Dedifferentiated amniotic fluid mesenchymal stem cell (primary cell): ENCODE measurements at regions not wholly inside any gene's neighbourhood (a gene's known extent, or its start where the extent isn't known, plus 50 kb on each side); places are given as distances from the start of the nearest gene placed in this dataset.

Experiments used
- DNase-seq: peaks from one replicate; pipeline ENCODE4 v3.0.0-alpha.2; 2016; ENCODE audit errors: extremely low spot score

- DNase-seq = no peak
Measured at GRCh38 chr1:147811273-147811672, 50.9 kb upstream of the GJA5 start.

GRCh38 chr1:147811751-147812150 lies 51.3 kb upstream of the GJA5 start:
- no peak for DNase-seq

GRCh38 chr1:147812799-147813198 lies 52.4 kb upstream of the GJA5 start:
- no peak for DNase-seq

- no peak for DNase-seq
Measured at GRCh38 chr1:147815503-147815902, 55.1 kb upstream of the GJA5 start.

- no peak for DNase-seq
Measured at GRCh38 chr1:147820761-147821297, 60.4 kb upstream of the GJA5 start.

GRCh38 chr1:147821883-147822282 lies 61.5 kb upstream of the GJA5 start:
- no peak for DNase-seq

- DNase-seq = no peak
Measured at GRCh38 chr1:147822292-147822691, 61.9 kb upstream of the GJA5 start.

GRCh38 chr1:147824001-147824400 lies 63.6 kb upstream of the GJA5 start:
- no peak for DNase-seq

- DNase-seq = no peak
Measured at GRCh38 chr1:147824798-147825197, 64.4 kb upstream of the GJA5 start.

- DNase-seq = no peak
Measured at GRCh38 chr1:147825586-147825985, 65.2 kb upstream of the GJA5 start.

- DNase-seq = no peak
Measured at GRCh38 chr1:147826259-147826658, 65.9 kb upstream of the GJA5 start.

- DNase-seq = no peak
Measured at GRCh38 chr1:147833231-147833860, 69.2 kb upstream of the GJA8 start.

- no peak for DNase-seq
Measured at GRCh38 chr1:147834181-147834580, 68.4 kb upstream of the GJA8 start.

- no peak for DNase-seq
Measured at GRCh38 chr1:147834810-147835209, 67.8 kb upstream of the GJA8 start.

- DNase-seq = no peak
Measured at GRCh38 chr1:147837129-147837963, 65.2 kb upstream of the GJA8 start.

- no peak for DNase-seq
Measured at GRCh38 chr1:147837964-147838292, 64.7 kb upstream of the GJA8 start.

- DNase-seq = peak; percentile 7
Measured at GRCh38 chr1:147840909-147841308, 61.7 kb upstream of the GJA8 start.

- DNase-seq = no peak
Measured at GRCh38 chr1:147842578-147842977, 60.0 kb upstream of the GJA8 start.

GRCh38 chr1:147843486-147843885 lies 59.1 kb upstream of the GJA8 start:
- no peak for DNase-seq

- DNase-seq = no peak
Measured at GRCh38 chr1:147847831-147848230, 54.8 kb upstream of the GJA8 start.

GRCh38 chr1:147849098-147849895 lies 53.3 kb upstream of the GJA8 start:
- no peak for DNase-seq

GRCh38 chr1:147850737-147851136 lies 51.9 kb upstream of the GJA8 start:
- DNase-seq = no peak
